ENCODE measurements at regions not wholly inside any gene's neighbourhood (a gene's known extent, or its start where the extent isn't known, plus 50 kb on each side); places are given as distances from the start of the nearest gene placed in this dataset.

DNA sequence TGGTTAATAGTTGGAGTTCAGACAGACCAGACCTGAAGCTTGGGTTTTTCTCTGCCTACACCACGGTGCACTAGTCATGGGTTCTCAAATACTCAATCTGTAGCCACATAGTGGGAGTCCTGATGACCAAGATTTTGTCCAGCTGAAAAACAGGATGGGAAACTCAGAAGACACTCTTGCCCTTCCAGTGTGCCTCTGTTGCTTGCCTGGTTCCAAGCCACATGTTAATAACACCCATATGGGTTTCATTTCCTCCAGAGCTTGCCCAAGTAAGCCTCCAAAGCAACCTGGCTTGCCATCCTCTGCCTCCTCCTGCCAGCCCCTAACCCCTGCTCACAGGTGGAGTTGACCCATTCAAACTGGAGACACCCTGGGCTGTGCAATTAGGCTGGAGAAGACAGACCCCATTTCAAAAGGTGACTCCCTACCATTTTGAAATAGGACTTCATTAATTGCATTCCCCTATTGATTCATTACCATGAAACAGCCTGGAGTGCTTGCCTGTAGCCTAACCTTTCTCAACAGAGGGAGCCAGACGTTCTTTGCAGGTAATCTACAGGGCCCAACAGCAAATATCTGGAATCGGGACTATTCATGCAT, 108.0 kb upstream of the HABP2 start:
- TF ChIP-seq POLR2AphosphoS5 (IDR thresholded peaks at IDR 0.05; ENCODE audit: low read depth, low read length) (no peak), POLR2A (IDR thresholded peaks at IDR 0.05; ENCODE audit: low read depth, low read length) (no peak), TAF1 (IDR thresholded peaks at IDR 0.05; ENCODE audit: borderline replicate concordance, low read depth, low read length) (no peak)

All from GM12892 (cell line).